K562 (cell line): ENCODE measurements at regions not wholly inside any gene's neighbourhood (a gene's known extent, or its start where the extent isn't known, plus 50 kb on each side); places are given as distances from the start of the nearest gene placed in this dataset.

Source experiments
- BHLHE40 ChIP-seq: IDR thresholded peaks from 2 replicates; pipeline ENCODE4 v1.6.1; 2011; ENCODE audit warnings: low read length, improper control_type of control experiment
- CEBPG ChIP-seq, 3 experiments: fragments of 200-800 bp in 1 of 3; sonication (Bioruptor generic) in 1 of 3; sonication (generic) in 1 of 3; formaldehyde crosslinking in 1 of 3; IDR thresholded peaks in 2 of 3; conservative IDR thresholded peaks in 1 of 3; 2 replicates each; pipeline versions ENCODE4 v1.6.1 to v1.8.0; 2016 to 2022; ENCODE audit warnings: missing compliant biosample characterization in 2 of 3, missing genetic modification characterization in 2 of 3, mild to moderate bottlenecking in 1 of 3, missing genetic modification reagents in 1 of 3
- ETV1 ChIP-seq: fragments of 450-650 bp; conservative IDR thresholded peaks from 2 replicates; pipeline ENCODE4 v1.6.1; 2016; ENCODE audit warnings: missing genetic modification characterization, control low read depth, low read depth, missing compliant biosample characterization
- FOXJ2 ChIP-seq: fragments of 200-800 bp; sonication (Bioruptor generic); IDR thresholded peaks from 2 replicates; pipeline ENCODE4 v1.6.1; 2016; ENCODE audit warnings: missing genetic modification characterization, missing compliant biosample characterization
- HDAC6 ChIP-seq: IDR thresholded peaks from 2 replicates; pipeline ENCODE4 v1.6.1; 2012; ENCODE audit warnings: low read depth, mild to moderate bottlenecking, control low read depth, inconsistent platforms, low read length, moderate library complexity
- KAT2B ChIP-seq: IDR thresholded peaks from one replicate; pipeline ENCODE4 v1.6.1; 2012; ENCODE audit warnings: low read depth, mild to moderate bottlenecking, control low read depth, inconsistent platforms, low read length, moderate library complexity
- NBN ChIP-seq: fragments of 450-650 bp; IDR thresholded peaks from 2 replicates; pipeline ENCODE4 v1.6.1; 2016; ENCODE audit warnings: low read depth, mild to moderate bottlenecking
- NCOA2 ChIP-seq, 2 experiments: fragments of 450-650 bp; IDR thresholded peaks; 2 replicates each; pipeline ENCODE4 v1.6.1; 2018; ENCODE audit warnings: mild to moderate bottlenecking in 2 of 2, moderate library complexity in 1 of 2; ENCODE audit not compliant: partially characterized antibody in 2 of 2
- NCOR1 ChIP-seq: fragments of 450-650 bp; IDR thresholded peaks from 2 replicates; pipeline ENCODE4 v1.6.1; 2016; ENCODE audit warnings: mild to moderate bottlenecking, moderate library complexity
- NR2C1 ChIP-seq, 2 experiments: fragments of 450-650 bp; IDR thresholded peaks; 2 replicates each; pipeline ENCODE4 v1.6.1; 2017; ENCODE audit warnings: mild to moderate bottlenecking in 2 of 2, antibody characterized with exemption in 1 of 2, inconsistent platforms in 1 of 2, missing compliant biosample characterization in 1 of 2, missing genetic modification characterization in 1 of 2
- NR4A1 ChIP-seq, 2 experiments: fragments of 250-450 bp in 1 of 2; fragments of 450-650 bp in 1 of 2; sonication (Bioruptor Pico) in 1 of 2; IDR thresholded peaks; 2 replicates each; pipeline versions ENCODE4 v1.4.0 to v1.6.1; 2016 to 2020; ENCODE audit warnings: mild to moderate bottlenecking in 2 of 2, missing compliant biosample characterization in 1 of 2, missing genetic modification characterization in 1 of 2, moderate library complexity in 1 of 2
- POLR2A ChIP-seq: fragments of 450-650 bp; conservative IDR thresholded peaks from 2 replicates; pipeline ENCODE4 v1.6.1; 2016
- RNF2 ChIP-seq: sonication (generic); IDR thresholded peaks from 2 replicates; pipeline ENCODE4 v1.6.1; 2016
- SAFB ChIP-seq: fragments of 200-400 bp; formaldehyde crosslinking; IDR thresholded peaks from 2 replicates; pipeline ENCODE4 v1.6.1; 2017; ENCODE audit warnings: low read depth, low read length, borderline replicate concordance
- TAL1 ChIP-seq: fragments of 450-650 bp; IDR thresholded peaks from 2 replicates; pipeline ENCODE4 v1.6.1; 2016; ENCODE audit warnings: mild to moderate bottlenecking
- TBP ChIP-seq: optimal IDR thresholded peaks from 2 replicates; pipeline ENCODE3; 2011; ENCODE audit warnings: low read depth, low read length, improper control_type of control experiment
- TCF7L2 ChIP-seq: fragments of 150-350 bp; IDR thresholded peaks from 2 replicates; pipeline ENCODE4 v1.6.1; 2016; ENCODE audit warnings: low read depth, mild to moderate bottlenecking, low read length, moderate library complexity
- TF ChIP-seq, protein P1 (sequence below): fragments of 250-450 bp; sonication (Bioruptor Pico); IDR thresholded peaks from 2 replicates; pipeline ENCODE4 v1.8.0; 2022; ENCODE audit warnings: moderate library complexity, mild to moderate bottlenecking, inconsistent platforms
- TF ChIP-seq, protein P2 (sequence below): fragments of 250-450 bp; sonication (Bioruptor Pico); IDR thresholded peaks from 2 replicates; pipeline ENCODE4 v1.5.0; 2021

DNA sequence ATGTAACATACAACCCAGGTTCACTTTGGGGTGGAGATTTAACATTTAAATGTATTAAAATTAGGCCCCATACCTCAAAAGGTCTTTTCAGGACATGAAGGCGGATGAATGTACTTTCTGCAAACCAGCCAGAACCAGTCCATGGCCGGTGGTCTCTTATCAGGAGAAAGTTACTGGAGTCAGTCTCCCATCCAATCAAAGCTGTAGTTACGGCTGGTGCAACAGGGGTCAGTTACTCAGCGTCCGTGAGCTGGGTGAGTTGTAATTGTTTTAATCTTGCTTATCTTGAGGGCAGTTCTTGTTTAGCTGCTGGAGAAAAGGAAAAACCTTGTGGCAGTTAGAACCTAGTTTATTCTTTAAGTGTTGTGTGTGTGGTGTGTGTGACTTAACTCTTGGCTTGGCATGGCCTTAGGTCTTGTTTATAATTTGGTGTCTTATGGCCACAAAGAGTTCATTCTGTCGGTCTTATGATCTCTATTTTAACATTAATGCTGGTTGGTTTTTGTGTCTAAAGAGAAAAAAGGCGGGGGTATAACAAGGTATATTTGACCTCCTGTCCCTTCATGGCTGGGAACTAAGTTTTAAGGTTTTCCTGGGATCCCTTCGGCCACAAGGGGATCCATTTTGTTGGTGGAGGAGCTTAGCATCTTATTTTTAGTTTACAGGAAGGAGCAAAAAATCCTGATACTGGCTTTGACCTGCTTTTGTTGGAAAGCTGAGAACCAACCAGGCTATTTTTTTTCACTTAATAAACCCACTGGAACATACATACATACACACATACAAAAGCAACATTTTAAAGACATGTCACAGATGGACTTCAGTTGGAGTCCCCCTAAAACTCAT, 143.5 kb upstream of the NCK2 start (continued):
- peak; percentile 39 to 57 for TF ChIP-seq NCOA2 (IDR thresholded peaks at IDR 0.05; ENCODE audit: partially characterized antibody in 2 of 2)
- TF ChIP-seq, protein P1, sequence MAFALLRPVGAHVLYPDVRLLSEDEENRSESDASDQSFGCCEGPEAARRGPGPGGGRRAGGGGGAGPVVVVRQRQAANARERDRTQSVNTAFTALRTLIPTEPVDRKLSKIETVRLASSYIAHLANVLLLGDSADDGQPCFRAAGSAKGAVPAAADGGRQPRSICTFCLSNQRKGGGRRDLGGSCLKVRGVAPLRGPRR (CRISPR knock-in tag), result no peak
- TF ChIP-seq, protein P2, sequence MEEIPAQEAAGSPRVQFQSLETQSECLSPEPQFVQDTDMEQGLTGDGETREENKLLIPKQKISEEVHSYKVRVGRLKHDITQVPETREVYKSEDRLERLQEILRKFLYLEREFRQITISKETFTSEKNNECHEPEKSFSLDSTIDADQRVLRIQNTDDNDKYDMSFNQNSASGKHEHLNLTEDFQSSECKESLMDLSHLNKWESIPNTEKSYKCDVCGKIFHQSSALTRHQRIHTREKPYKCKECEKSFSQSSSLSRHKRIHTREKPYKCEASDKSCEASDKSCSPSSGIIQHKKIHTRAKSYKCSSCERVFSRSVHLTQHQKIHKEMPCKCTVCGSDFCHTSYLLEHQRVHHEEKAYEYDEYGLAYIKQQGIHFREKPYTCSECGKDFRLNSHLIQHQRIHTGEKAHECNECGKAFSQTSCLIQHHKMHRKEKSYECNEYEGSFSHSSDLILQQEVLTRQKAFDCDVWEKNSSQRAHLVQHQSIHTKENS (CRISPR knock-in tag), result 0 out of 2 replicates have a peak, but pooled peaks have one; percentile 33
- TF ChIP-seq KAT2B, result no peak
- TF ChIP-seq NCOR1, result peak; percentile 74
- TF ChIP-seq RNF2, result peak; percentile 97; the same call in 1 of the 2 replicates
- TF ChIP-seq NBN, result peak; percentile 92
- peak; percentile 95 for TF ChIP-seq CEBPG (CRISPR knock-in tag; IDR thresholded peaks at IDR 0.05)
- TF ChIP-seq CEBPG (tag; conservative IDR thresholded peaks at IDR 0.05 in 1 of 2, IDR thresholded peaks at IDR 0.05 in 1 of 2), result peak; percentile 67 to 84
- TF ChIP-seq HDAC6, result no peak
- TF ChIP-seq ETV1 (tag), result 0 out of 2 replicates have a peak, but pooled peaks have one; percentile 22
- TF ChIP-seq NR2C1 (IDR thresholded peaks at IDR 0.05), result 0 out of 2 replicates have a peak, but pooled peaks have one; percentile 19
- peak; percentile 21; the same call in 1 of the 2 replicates for TF ChIP-seq NR2C1 (tag; IDR thresholded peaks at IDR 0.05)
- TF ChIP-seq TAL1, result peak; percentile 50; the same call in 1 of the 2 replicates
- no peak for TF ChIP-seq TCF7L2
- no peak for TF ChIP-seq NR4A1 (CRISPR knock-in tag; IDR thresholded peaks at IDR 0.05)
- TF ChIP-seq NR4A1 (tag; IDR thresholded peaks at IDR 0.05), result peak; percentile 17; the same call in 1 of the 2 replicates
- no peak for TF ChIP-seq SAFB
- peak; percentile 86 for TF ChIP-seq POLR2A
- peak; percentile 43; the same call in 1 of the 2 replicates for TF ChIP-seq BHLHE40
- peak; percentile 58 for TF ChIP-seq TBP
- TF ChIP-seq FOXJ2 (tag), result 0 out of 2 replicates have a peak, but pooled peaks have one; percentile 61
